CD8-positive, alpha-beta memory T cell (primary cell): ENCODE measurements at regions not wholly inside any gene's neighbourhood (a gene's known extent, or its start where the extent isn't known, plus 50 kb on each side); places are given as distances from the start of the nearest gene placed in this dataset.

Experiments used
- CTCF ChIA-PET: fragments of 350-600 bp; sonication (Branson Sonifier 250); formaldehyde crosslinking; loops from one replicate; lab custom pipeline; 2021; ENCODE audit warnings: antibody characterized with exemption; lab: Charles Lee
- POLR2A ChIA-PET: fragments of 350-600 bp; sonication (Branson Sonifier 250); formaldehyde crosslinking; loops from one replicate; lab custom pipeline; 2021; ENCODE audit warnings: antibody characterized with exemption; lab: Charles Lee
- DNase-seq, 5 donors: peaks; one replicate each; pipeline versions ENCODE4 v3.0.0 to v3.0.0-alpha.2; 2020 to 2022; ENCODE audit warnings: mixed read lengths in 1 of 5
- H3K27ac ChIP-seq: one replicate; pipeline ENCODE4 v1.7.0; 2013; ENCODE audit warnings: low read depth, mild to moderate bottlenecking, low read length, moderate library complexity
- H3K27me3 ChIP-seq: 2 replicates; pipeline ENCODE4 v1.7.0; 2013; ENCODE audit warnings: low read length, mild to moderate bottlenecking; ENCODE audit not compliant: insufficient read depth, poor library complexity, severe bottlenecking
- H3K36me3 ChIP-seq: 2 replicates; pipeline ENCODE4 v1.7.0; 2013; ENCODE audit warnings: mild to moderate bottlenecking, low read length, moderate library complexity; ENCODE audit not compliant: insufficient read depth
- H3K4me1 ChIP-seq: 2 replicates; pipeline ENCODE4 v1.7.0; 2013; ENCODE audit warnings: mild to moderate bottlenecking, low read length, moderate library complexity; ENCODE audit not compliant: insufficient read depth
- H3K4me3 ChIP-seq: 2 replicates; pipeline ENCODE4 v1.7.0; 2013; ENCODE audit warnings: mild to moderate bottlenecking, low read length
- H3K9me3 ChIP-seq: 2 replicates; pipeline ENCODE4 v1.7.0; 2013; ENCODE audit warnings: mild to moderate bottlenecking, low read length
- H3K27ac Mint-ChIP-seq, 8 donors: one replicate each; pipeline ENCODE4 v1.8.0; 2020 to 2021; ENCODE audit warnings: mixed read lengths in 8 of 8, mild to moderate bottlenecking in 6 of 8, inconsistent platforms in 3 of 8, moderate library complexity in 3 of 8
- H3K27me3 Mint-ChIP-seq, 2 donors: one replicate each; pipeline ENCODE4 v1.8.0; 2020 to 2021; ENCODE audit warnings: mixed read lengths in 2 of 2, mild to moderate bottlenecking in 1 of 2, moderate library complexity in 1 of 2
- H3K36me3 Mint-ChIP-seq, 3 donors: one replicate each; pipeline ENCODE4 v1.8.0; 2020 to 2021; ENCODE audit warnings: mixed read lengths in 3 of 3, inconsistent platforms in 1 of 3, mild to moderate bottlenecking in 1 of 3
- H3K4me1 Mint-ChIP-seq, 3 donors: one replicate each; pipeline ENCODE4 v1.8.0; 2020 to 2021; ENCODE audit warnings: mixed read lengths in 3 of 3, inconsistent platforms in 1 of 3, mild to moderate bottlenecking in 1 of 3
- H3K4me3 Mint-ChIP-seq, 7 donors: one replicate each; pipeline ENCODE4 v1.8.0; 2020 to 2021; ENCODE audit warnings: mixed read lengths in 7 of 7, mild to moderate bottlenecking in 6 of 7, moderate library complexity in 4 of 7, inconsistent platforms in 2 of 7
- H3K9me3 Mint-ChIP-seq, 5 donors: one replicate each; pipeline ENCODE4 v1.8.0; 2020 to 2022; ENCODE audit warnings: mixed read lengths in 5 of 5, mild to moderate bottlenecking in 3 of 5, moderate library complexity in 2 of 5, inconsistent platforms in 1 of 5

- H3K36me3 ChIP-seq = no peaks in the 10 kb centered on the region
- Mint-ChIP-seq H3K27ac (no peak overlapping the region), H3K9me3 (peaks cover 6 to 49% (median 10%) of the 10 kb centered on the region in 5 donors), H3K27me3 (no peaks in the 10 kb centered on the region), H3K4me3 (no peak overlapping the region), H3K4me1 (no peaks in the 10 kb centered on the region), H3K36me3 (no peaks in the 10 kb centered on the region)
- POLR2A ChIA-PET = no interaction called here
- no peak overlapping the region for H3K27ac ChIP-seq
- no peaks in the 10 kb centered on the region for H3K9me3 ChIP-seq
- H3K4me3 ChIP-seq = no peak overlapping the region
- CTCF ChIA-PET = no interaction called here
- H3K27me3 ChIP-seq = no peaks in the 10 kb centered on the region
- no peak for DNase-seq
- H3K4me1 ChIP-seq = no peaks in the 10 kb centered on the region
Observed at GRCh38 chr5:28548856-28549255, 1510.5 kb upstream of the CDH9 start.

- Histone ChIP-seq H3K4me3 (no peak overlapping the region), H3K36me3 (no peaks in the 10 kb centered on the region), H3K4me1 (no peaks in the 10 kb centered on the region), H3K9me3 (no peaks in the 10 kb centered on the region), H3K27ac (no peak overlapping the region), H3K27me3 (no peaks in the 10 kb centered on the region)
- no peaks in the 10 kb centered on the region for H3K27me3 Mint-ChIP-seq
- H3K4me3 Mint-ChIP-seq = no peak overlapping the region
- DNase-seq = no peak
- H3K9me3 Mint-ChIP-seq = peaks cover 5 to 43% (median 9%) of the 10 kb centered on the region in 5 donors
- ChIA-PET POLR2A (no interaction called here), CTCF (no interaction called here)
- H3K4me1 Mint-ChIP-seq = no peaks in the 10 kb centered on the region
- H3K36me3 Mint-ChIP-seq = no peaks in the 10 kb centered on the region
- H3K27ac Mint-ChIP-seq = no peak overlapping the region
Observed at GRCh38 chr5:28544501-28544900, 1506.1 kb upstream of the CDH9 start.

GRCh38 chr5:28543473-28544098, 1505.2 kb upstream of the CDH9 start:
- no peaks in the 10 kb centered on the region for H3K4me1 ChIP-seq
- Mint-ChIP-seq H3K4me3 (no peak overlapping the region), H3K27me3 (no peaks in the 10 kb centered on the region), H3K27ac (no peak overlapping the region), H3K4me1 (no peaks in the 10 kb centered on the region), H3K36me3 (no peaks in the 10 kb centered on the region), H3K9me3 (peaks cover 5 to 42% (median 9%) of the 10 kb centered on the region in 5 donors)
- CTCF ChIA-PET = no interaction called here
- POLR2A ChIA-PET = no interaction called here
- no peaks in the 10 kb centered on the region for H3K27me3 ChIP-seq
- no peaks in the 10 kb centered on the region for H3K36me3 ChIP-seq
- no peaks in the 10 kb centered on the region for H3K9me3 ChIP-seq
- no peak overlapping the region for H3K27ac ChIP-seq
- H3K4me3 ChIP-seq = no peak overlapping the region
- no peak for DNase-seq

- Mint-ChIP-seq H3K36me3 (no peaks in the 10 kb centered on the region), H3K4me1 (no peaks in the 10 kb centered on the region), H3K27me3 (no peaks in the 10 kb centered on the region), H3K27ac (no peak overlapping the region), H3K4me3 (no peak overlapping the region), H3K9me3 (peaks cover 4 to 39% (median 10%) of the 10 kb centered on the region in 5 donors)
- no peaks in the 10 kb centered on the region for H3K36me3 ChIP-seq
- no peak overlapping the region for H3K4me3 ChIP-seq
- ChIA-PET POLR2A (no interaction called here), CTCF (no interaction called here)
- no peak for DNase-seq
- no peaks in the 10 kb centered on the region for H3K27me3 ChIP-seq
- no peaks in the 10 kb centered on the region for H3K4me1 ChIP-seq
- no peaks in the 10 kb centered on the region for H3K9me3 ChIP-seq
- H3K27ac ChIP-seq = no peak overlapping the region
Observed at GRCh38 chr5:28542987-28543386, 1504.6 kb upstream of the CDH9 start.

DNA sequence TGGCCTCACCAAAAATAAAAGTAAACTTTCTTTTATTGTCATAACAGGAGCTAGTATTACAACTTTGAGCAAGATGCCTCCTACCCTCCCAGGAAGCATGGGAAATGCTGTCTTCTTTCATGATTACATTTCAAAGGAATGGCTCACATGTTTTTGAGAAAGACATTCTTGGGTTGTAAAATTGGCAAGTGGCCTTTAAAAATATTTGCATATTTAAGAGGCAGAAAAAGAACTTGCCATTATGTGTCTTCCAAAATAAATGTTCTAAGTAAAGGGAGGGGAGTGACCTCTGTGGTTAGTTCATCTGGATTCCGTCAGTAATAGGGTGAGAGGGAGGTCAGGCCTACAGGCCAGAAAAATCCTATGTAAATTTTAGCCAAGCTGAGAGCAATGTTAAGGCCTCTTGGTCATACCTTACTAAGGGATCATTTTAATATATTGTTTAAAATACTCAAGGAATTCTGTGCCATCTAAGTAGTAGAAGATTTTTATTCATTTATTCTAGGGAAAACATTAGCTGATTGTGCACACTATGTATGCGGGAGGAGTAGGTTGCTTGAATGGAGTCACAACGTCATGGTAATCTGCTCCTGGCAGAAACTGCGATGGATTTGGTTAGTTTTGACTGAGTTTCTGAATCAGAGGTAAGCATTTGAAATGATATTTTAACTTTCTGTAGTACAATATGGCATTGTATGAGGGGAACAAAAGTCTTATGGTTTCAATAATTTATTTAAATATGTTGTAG, 1485.7 kb upstream of the CDH9 start:
- no peaks in the 10 kb centered on the region for H3K27me3 ChIP-seq
- Mint-ChIP-seq H3K27me3 (no peaks in the 10 kb centered on the region), H3K9me3 (peaks cover 9 to 29% (median 17%) of the 10 kb centered on the region in 5 donors), H3K4me1 (no peaks in the 10 kb centered on the region), H3K36me3 (no peaks in the 10 kb centered on the region), H3K4me3 (no peak overlapping the region), H3K27ac (no peak overlapping the region)
- no peak for DNase-seq
- ChIA-PET POLR2A (no interaction called here), CTCF (no interaction called here)
- no peaks in the 10 kb centered on the region for H3K9me3 ChIP-seq
- no peaks in the 10 kb centered on the region for H3K36me3 ChIP-seq
- H3K4me1 ChIP-seq = no peaks in the 10 kb centered on the region
- H3K27ac ChIP-seq = no peak overlapping the region
- no peak overlapping the region for H3K4me3 ChIP-seq

- no peak overlapping the region for H3K27ac ChIP-seq
- no peaks in the 10 kb centered on the region for H3K4me1 Mint-ChIP-seq
- no peak for DNase-seq
- ChIA-PET POLR2A (no interaction called here), CTCF (no interaction called here)
- no peaks in the 10 kb centered on the region for H3K27me3 Mint-ChIP-seq
- no peaks in the 10 kb centered on the region for H3K4me1 ChIP-seq
- no peaks in the 10 kb centered on the region for H3K27me3 ChIP-seq
- no peaks in the 10 kb centered on the region for H3K9me3 ChIP-seq
- peaks cover 9 to 29% (median 17%) of the 10 kb centered on the region in 5 donors for H3K9me3 Mint-ChIP-seq
- no peaks in the 10 kb centered on the region for H3K36me3 Mint-ChIP-seq
- H3K36me3 ChIP-seq = no peaks in the 10 kb centered on the region
- no peak overlapping the region for H3K4me3 ChIP-seq
- no peak overlapping the region for H3K27ac Mint-ChIP-seq
- H3K4me3 Mint-ChIP-seq = no peak overlapping the region
Observed at GRCh38 chr5:28523416-28523815, 1485.0 kb upstream of the CDH9 start.

- Histone ChIP-seq H3K9me3 (no peaks in the 10 kb centered on the region), H3K27me3 (no peaks in the 10 kb centered on the region), H3K4me1 (no peaks in the 10 kb centered on the region), H3K36me3 (no peaks in the 10 kb centered on the region), H3K27ac (no peak overlapping the region), H3K4me3 (no peak overlapping the region)
- H3K27ac Mint-ChIP-seq = no peak overlapping the region
- DNase-seq = no peak
- H3K4me3 Mint-ChIP-seq = no peak overlapping the region
- CTCF ChIA-PET = no interaction called here
- peaks cover 7 to 29% (median 16%) of the 10 kb centered on the region in 5 donors for H3K9me3 Mint-ChIP-seq
- no peaks in the 10 kb centered on the region for H3K36me3 Mint-ChIP-seq
- H3K4me1 Mint-ChIP-seq = no peaks in the 10 kb centered on the region
- POLR2A ChIA-PET = no interaction called here
- H3K27me3 Mint-ChIP-seq = no peaks in the 10 kb centered on the region
Observed at GRCh38 chr5:28517691-28518090, 1479.3 kb upstream of the CDH9 start.

DNA sequence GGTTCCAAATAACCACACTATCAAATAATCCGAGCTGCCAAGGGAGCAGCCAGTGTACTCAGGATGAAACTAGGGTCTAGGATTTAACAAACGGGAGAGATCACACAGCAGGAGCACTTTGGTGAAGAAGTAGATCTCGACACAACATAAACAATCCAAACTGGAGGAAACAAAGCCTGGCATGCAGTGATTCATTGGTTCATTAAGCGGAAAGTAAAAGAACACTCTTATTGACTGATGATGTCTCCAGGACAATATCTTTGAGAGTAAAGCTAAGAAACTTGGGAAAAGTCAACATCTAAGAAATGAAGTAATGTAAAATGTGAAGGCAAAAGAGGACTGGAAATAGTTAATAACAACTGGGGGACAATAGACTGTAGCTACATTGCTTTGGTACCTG, 1478.3 kb upstream of the CDH9 start:
- Histone ChIP-seq H3K27me3 (no peaks in the 10 kb centered on the region), H3K4me3 (no peak overlapping the region), H3K4me1 (no peaks in the 10 kb centered on the region), H3K36me3 (no peaks in the 10 kb centered on the region), H3K9me3 (no peaks in the 10 kb centered on the region), H3K27ac (no peak overlapping the region)
- DNase-seq = no peak
- Mint-ChIP-seq H3K36me3 (no peaks in the 10 kb centered on the region), H3K9me3 (peaks cover 8 to 29% (median 16%) of the 10 kb centered on the region in 5 donors), H3K27me3 (no peaks in the 10 kb centered on the region), H3K4me1 (no peaks in the 10 kb centered on the region), H3K27ac (no peak overlapping the region), H3K4me3 (no peak overlapping the region)
- ChIA-PET POLR2A (no interaction called here), CTCF (no interaction called here)
